Stimulated activated CD8-positive, alpha-beta memory T cell treated with anti-CD3 and anti-CD28 coated beads, Interleukin-7, amount 100 ng/mL, for 1 hour (primary cell): ENCODE measurements at regions not wholly inside any gene's neighbourhood (a gene's known extent, or its start where the extent isn't known, plus 50 kb on each side); places are given as distances from the start of the nearest gene placed in this dataset.

Experiments
- DNase-seq, 2 donors: peaks; one replicate each; pipeline ENCODE4 v3.0.0-alpha.2; 2020; ENCODE audit warnings: low read depth in 2 of 2

DNA sequence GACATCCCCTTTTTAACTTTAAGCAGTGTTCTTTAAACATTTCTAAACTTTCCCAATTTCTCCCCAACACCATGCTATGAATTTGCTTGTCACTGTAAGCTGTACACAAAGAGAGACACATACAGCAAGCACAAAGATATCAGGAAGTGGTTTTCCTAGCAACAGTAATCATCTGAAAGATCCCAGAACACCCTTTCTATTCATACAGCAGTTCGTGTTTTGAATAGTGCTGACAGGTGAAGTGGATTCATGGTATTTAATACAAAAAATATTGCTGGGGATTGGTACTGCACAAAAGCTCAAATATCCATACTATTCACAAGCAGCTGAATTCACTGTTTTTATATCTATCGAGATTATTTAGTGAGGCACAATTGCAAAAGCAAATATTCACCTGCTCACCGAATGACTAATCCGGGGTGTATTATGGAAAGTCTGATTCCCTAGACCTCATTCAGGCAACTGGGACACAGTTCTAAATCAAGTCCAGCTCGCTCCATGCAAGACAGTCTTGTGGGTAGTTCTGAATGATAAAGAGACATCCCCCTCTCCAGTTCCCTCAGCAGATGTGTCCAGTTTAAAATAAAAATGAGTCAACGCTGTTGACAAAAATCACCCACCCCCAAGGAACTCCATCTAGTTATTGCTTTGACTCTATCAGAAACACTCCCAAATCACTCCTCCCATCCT, 107.1 kb upstream of the TSHZ2 start:
- DNase-seq, result no peak

DNA sequence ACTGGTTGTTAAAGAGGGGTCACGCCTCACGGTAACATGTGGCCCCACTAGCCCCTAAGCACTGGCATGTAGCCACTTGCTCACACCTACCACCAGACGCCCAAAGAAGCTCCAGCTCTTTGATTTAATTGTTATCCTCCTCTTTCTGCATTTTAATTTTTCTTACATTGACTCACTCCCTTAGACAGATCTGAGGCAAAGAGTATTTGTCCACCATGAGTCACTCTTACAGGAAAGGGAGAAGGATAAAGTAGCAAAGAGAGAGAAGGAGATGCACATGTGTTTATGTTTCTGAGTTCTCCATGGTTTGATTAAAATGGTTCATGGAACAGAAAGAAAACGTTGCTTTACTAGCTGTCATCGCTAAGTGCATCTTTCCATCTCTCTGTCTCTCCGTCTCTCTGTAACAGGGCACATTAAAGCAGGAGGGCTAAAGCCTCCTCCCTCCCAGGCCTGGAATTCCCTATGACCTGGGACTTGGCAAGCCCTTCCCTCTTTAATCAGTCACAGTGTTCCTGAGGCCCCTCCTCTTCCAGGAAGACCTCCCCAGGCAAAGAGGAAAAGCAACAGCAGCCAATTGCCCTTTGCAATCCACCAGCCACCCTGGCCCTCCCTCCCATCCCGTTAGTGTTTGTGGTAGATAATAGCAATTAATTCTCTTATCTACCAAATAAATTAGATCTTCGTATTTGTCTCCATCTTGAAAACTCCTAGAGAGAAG, 112.8 kb upstream of the TSHZ2 start:
- DNase-seq, result no peak

DNA sequence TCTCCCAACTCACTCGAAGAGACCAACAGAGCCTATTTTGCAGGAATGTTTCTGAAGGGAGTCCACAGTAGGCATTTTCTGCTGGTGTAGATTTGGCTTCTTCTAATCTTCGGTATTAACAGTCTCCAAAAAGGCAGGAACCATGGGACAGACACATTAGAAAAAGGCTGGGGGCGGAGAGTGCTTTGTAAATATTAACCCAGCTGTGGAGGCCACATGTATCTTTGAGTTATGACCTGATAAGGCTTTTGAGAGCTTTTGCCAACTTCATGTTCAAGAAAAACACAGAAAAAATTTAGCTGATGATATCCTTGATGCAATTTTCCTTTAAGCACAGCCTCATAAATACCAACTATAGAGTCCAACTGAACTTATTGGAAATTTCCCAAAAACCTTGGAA, 119.4 kb upstream of the TSHZ2 start:
- no peak for DNase-seq

DNA sequence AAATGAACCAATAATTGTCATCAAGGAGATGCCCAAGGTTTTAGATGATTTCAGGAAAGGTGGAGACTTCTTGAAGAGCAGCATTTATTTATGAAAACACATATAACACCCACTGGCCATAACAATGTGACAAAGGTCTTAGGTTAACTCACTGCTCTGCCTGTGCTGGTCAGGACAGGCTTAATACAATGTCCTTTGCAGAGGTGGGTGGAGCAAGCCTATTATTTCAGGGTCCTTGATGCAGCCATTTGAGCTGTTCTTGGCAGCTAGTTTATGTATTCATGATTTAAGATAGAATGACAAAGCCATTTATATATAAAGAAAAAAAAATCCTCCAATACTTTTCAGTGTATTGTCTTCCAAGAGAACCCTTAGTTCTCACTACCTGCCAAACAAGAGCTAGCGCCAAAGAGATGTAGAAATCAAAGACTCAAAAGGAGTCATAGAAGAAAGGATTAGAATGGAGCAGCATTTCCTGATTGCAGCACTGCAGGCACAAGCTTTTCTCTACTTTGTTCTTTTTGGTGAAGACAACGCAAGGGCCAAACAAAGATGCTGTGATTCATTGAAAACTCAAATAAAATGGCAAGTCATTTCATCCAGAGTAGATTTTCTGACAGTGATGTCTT, 124.3 kb upstream of the TSHZ2 start:
- no peak for DNase-seq

DNA sequence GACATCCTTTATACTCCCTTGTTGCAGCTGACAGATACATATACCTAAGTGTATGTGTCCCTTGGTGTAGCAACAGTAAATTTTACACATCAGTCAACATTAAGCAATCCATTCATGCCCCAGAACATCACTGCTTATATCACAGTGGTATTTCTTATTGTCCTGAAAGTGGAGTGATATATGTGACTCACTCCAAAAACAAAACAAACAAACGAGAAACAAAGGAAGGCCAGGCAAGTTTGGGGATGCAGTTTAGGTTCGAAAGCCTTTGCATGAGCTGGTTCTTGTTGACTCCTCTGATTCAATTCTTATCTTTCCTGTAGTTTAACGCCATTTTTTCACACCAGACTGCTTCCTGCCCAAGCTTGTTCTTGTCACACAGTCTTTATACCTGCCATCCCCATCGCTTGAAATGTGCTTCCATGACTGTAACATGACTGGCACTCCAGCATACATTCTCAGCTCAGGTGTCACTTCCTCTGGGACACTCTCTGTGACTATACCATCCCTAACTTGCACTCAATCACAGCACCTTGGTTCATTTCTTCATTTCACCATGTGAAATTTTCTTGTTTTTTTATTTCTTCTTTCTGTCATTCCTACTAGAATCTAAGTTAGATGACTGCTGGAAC, 125.0 kb upstream of the TSHZ2 start:
- DNase-seq, result no peak

DNA sequence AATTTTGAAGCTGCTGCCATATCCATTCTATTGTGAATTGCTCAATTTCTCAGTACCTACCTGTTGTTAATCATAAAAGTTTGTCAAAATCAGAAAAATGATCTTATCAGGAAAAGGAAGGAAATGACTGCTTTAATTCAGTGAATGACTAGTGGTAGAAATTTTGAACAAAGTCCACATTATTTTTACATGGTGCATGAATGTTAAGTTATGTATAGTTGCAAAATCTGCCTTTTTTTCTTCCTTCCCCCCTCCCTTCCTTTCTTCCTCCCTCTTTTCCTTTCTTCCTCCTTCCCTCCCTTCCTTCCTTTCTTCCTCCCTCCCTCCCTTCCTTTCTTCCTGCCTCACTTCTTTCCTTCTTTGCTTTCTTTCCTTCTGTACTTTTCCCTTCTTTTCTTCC, 127.1 kb upstream of the TSHZ2 start:
- DNase-seq, result no peak

DNA sequence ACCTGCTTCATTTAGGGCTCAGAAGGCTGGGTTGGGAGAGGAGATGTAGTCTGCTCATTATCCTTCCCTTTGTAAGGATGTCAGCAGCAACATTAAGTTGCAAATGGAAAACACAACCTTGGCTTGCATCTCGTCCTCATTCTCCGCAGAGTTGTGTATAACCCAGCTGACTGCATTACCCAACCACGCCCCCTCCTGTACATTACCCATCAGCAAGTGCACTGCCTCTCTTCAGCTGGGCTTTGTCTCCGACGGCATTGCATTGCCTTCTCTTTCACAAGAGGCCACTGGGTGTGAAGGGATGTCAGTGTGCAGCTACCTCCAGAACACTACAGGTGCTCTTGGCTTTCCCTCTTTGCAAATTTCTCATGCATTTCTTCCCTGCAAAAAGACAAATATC, 128.7 kb upstream of the TSHZ2 start:
- DNase-seq, result no peak

DNA sequence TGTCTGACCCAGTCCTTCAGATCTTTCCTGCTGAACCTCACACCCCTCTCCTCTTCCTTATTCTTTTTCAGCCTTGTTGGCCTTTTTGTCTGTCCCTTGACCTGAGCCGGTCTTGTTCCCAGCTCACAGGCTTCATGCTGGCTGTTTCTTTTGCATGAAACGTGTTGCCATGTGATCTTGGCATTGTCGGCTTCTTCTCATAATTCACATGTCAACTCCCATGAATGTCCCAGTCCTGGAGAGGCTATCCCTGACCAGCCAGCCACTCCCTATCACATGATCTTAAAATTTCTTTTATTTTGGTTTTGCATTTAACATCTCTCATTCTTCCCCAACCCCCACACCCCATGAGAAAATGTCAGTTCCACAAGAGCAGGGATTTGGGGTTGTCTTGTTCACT, 131.2 kb upstream of the TSHZ2 start:
- no peak for DNase-seq

DNA sequence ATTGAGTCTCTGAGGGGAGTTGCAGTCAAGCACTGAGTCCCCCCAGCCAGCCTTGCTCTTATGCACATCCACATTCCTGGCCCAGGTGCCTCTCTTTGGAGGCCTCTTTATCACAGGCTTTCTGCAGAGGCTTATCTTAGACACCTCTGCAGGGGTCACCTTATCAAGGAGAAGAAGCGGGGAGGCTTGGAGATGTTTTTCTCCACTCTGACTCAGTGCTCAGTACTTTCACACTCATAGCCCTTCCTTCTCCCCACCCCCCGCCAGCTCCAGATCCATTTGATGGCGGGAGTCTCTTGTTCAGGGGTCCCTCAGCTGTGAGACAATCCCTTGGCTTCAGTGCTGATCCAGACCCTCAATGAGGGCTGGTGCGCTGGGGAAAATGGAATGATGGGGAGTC, 132.1 kb upstream of the TSHZ2 start:
- DNase-seq, result no peak

DNA sequence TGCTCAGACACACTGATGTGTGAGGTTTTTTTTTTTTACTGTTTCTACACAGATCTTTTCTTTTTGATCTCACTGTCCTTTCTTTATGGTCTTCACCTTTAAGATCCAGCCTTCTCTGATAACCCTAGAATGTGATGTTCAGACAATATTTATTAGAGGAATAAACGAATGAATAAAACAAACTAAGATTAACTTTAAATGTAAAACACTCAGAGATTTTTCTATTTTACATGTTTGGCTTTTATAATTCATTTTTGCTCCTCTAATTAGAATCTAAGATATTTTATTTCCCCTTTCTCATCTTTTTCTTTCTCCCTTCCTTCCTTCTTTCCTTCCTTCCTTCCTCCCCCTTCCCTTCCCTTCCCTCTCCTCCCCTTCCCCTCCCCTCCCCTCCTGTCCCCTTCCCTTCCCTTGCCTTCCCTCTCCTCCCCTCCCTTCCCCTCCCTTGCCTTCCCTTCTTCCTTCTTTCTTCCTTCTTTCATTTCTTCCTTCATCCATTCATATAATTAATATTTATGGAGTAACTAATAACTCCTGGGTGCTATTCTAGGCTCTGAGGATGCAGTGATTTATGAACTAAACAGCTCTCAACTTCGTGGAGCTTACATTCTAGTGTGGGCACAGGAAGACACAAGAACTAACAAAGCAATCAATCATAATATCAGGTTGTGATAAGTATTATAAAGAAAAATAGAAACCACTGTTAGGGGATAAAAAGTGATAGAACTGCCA, 133.5 kb upstream of the TSHZ2 start:
- DNase-seq, result no peak

DNA sequence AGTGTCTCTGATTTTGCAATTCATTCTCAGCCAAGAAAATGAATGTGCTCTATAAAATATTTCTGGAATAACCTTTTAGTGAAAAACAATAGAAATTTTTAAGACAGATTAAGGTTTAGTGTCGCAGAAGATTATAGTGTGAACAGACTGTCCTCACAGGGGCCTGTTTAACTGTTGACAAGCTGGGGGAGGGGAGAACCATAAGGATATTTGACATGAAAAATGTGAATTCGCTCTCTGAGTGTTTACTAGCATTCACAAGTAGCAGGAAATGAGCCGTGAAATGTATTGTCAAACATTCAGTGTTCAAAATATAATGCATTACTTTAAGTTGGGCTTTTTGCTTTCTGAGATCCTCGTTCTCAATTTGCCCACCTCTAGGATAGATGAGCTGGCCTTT, 134.8 kb upstream of the TSHZ2 start:
- no peak for DNase-seq

DNA sequence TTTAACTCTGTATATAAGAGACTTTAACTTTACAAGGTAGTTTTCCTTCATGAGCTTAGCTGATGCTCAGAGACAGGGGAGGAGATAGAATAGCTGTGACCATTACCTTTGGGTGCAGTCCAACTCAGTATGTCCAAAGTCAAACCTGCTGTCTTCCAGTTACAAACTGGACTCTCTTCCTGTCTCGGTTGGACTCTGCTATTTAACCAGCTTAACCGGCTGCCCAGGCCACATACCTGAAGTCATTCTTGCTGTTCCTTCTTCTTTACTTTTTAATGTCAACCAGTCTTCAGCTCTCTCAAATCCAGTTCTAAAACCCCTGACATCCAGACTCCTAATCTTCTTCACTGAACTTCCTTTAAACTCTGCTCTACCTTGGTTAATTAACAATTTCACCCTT, 138.3 kb upstream of the TSHZ2 start:
- no peak for DNase-seq

DNA sequence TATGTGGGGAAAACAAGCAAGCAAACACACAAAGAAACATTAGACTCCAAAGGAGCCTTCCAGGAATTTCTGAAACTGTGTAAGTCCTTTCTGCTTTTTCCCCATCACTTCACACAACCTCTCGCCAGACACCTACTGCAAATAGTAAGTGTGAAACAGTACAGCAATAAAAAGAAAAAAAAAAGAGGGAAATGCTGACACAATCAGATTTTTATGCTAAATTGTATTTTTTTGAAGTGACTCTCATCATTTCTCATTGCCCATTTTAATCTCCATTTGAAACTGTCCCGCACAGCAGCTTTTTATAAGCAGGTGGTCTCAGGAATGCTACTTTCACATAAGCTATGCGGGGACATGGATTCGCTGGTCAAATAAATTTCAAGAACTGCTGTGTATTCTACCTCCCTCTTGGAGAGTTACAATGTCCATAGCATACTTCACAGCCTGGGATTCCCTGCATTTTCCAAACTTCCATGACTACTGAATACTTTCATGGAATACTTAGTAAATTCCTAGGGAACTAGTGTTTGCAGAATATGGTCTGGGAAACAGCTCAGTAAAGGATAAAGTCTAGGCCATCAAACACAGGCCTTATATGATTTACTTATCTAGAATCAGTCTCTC, 139.9 kb upstream of the TSHZ2 start:
- DNase-seq, result no peak

DNA sequence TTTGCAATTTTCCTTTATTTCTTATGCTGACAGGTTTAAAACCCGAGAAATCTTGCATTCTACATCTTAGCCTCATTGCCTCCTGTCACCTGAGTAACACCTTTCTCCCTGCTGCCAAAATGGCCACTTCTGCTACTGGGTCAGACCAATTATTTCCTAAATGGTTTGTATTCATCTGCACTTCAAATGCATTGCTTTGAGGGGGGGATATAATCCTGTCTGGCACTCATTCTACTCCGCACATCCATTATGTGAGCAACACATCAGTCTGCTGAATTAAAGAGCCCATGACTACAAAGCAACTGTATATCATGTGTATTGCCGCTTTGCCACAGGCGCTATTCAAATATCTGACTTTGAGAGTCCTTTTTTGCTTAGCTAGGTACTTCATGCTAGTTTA, 141.6 kb upstream of the TSHZ2 start:
- no peak for DNase-seq

DNA sequence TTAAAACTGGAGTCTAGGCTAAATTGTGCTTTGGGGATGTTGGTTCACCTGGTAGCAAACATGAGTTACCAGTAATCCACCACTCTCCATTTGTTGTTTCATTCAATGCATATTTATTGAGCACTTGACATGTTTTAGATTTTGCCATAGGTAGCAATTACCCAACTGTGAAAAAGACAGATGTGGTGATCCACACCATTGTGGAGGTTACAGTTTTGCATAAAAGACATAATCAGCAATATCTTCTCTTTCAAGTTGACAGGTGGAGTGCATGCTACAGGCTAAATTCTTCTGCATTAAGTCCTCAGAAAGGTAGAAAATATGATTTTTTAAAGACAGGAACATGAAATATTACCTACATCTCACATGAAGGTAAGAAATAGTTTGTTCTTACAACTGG, 143.0 kb upstream of the TSHZ2 start:
- no peak for DNase-seq

DNA sequence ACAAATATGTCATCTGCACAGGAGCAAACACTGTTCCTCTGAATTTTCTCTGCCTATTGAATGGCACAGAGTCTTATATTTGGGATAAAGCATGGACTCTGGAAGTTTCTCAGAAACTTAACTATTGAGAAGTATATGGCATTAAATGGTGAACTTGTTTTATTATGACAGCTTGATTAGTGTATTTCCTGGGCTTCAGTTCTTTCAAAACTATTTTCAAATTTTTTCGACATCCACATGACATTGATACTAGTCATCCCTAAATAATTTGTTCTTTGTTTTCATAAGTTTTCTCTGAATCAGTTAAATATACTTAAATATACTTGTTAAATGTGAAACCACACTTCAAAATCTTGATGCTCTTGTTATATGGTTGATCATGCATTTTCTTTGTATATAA, 144.0 kb upstream of the TSHZ2 start:
- DNase-seq, result no peak

DNA sequence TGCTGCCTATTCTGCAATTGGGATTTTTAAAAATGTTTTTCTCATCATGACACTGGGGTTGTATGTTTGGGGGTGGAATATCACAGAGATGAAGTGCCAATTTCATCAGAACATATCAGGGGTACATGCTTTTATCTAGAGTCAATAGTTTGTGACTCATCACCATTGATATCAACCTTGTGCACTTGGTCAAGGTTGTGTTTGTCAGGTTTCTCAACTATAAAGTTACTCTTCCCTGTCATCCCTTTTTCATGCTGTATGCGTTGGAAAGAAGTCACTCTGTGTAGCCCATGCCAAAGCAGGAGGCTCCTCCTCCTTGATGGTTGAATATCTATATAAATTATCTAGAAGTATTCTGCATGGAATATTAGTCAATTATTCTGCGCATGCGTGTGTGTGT, 145.4 kb upstream of the TSHZ2 start:
- DNase-seq, result no peak

DNA sequence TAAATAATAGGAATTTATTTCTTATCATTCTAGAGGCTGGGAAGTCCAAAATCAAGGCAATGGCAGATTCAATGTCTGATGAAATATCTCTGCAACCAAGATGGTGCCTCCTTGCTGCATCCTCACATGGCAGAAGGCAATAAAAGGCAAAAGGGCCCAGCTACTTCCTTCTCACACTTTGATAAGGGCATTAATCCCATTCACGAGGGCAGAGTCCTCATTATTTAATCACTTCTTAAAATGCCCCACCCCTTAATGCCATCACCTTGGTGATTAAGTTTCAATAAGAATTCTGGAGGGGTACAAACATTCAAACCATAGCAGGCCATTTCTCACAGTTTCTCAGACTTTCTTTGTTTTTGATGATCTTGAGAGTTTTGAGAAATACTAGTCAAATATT, 145.8 kb upstream of the TSHZ2 start:
- DNase-seq, result no peak

DNA sequence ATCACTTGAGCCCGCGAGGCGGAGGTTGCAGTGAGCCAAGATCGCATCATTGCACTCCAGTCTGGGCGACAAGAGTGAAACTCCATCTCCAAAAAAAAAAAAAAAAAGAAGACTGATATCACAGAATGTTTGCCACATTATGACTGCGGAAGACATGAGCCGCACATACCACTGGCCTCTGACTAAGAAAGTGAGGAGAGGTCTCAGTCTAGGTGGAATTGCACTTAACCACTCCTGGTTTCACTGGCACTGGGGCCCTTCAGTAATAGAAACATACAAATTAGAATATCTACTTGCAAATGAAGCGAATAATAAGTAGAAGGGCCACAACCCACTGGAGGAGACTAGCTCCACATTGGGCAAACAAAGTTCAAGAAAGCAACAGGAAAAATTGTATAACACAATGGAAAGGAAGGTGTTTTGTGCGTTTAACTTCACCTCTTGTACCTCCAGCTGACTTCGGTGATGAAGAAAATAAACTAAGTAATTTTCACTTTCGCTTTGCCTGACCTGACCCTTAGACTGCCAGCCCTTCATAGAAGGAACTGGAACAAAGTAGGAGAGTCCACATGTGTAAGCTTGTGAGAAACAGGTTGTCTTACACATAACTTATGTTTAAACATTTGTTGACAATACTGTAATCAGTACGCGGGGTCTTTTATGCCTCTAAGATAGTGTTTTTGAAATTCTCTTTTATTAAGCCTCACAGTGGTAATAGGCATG, 147.5 kb upstream of the TSHZ2 start:
- DNase-seq, result no peak

DNA sequence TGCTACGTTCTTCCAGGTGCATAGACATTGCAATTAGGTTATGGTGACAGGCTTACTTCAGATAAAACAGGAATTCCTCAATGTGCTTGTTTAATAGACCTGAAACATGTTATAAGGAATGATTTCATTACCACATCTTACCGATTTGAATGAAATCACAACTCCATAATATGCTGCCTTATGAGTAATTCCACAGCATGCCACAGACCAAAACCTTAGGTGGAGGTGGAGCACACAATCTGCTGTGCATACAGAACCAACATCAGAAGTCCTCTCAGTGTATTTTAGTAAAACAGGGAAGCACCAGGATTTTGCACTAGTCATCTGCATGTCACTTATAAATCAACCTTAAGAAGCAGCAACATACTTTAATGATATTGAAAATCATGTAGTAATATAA, 148.9 kb upstream of the TSHZ2 start:
- no peak for DNase-seq

DNA sequence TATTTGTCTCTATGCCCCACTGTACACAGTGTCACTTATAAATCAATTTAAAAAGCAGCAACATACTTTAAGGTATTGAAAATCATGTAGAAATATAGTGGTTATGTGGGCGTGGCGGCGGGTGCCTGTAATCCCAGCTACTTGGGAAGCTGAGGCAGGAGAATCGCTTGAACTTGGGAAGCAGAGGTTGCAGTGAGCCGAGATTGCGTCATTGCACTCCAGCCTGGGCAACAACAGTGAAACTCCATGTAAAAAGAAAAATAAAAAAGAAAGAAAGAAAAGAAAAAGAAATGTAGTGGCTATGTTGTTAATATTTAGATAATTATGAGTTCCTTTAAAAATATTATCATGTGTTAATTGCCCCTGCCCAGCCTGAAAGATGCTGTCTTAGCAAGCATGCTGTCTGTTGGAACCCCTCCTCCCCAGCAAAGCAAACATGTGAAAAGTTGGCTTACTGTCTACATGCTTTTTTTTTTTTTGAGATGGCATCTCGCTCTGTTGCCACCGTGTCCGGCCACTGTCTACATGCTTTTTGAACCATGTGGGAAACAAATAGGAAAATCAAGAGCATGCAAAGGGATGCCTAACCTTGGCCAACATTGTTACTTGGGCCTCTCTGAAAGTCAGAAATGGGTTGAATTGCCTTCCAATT, 151.4 kb upstream of the TSHZ2 start:
- no peak for DNase-seq
